Fibroblast of lung (primary cell): ENCODE measurements at regions not wholly inside any gene's neighbourhood (a gene's known extent, or its start where the extent isn't known, plus 50 kb on each side); places are given as distances from the start of the nearest gene placed in this dataset.

Experiments
- DNase-seq, 2 donors: peaks; one replicate each; pipeline versions ENCODE4 v3.0.0 to v3.0.0-alpha.2; 2010; ENCODE audit warnings: low read depth in 2 of 2
- H2AFZ ChIP-seq: 2 replicates; pipeline ENCODE4 v1.5.1; 2012; ENCODE audit warnings: low read length, control low read depth, inconsistent platforms
- H3K27ac ChIP-seq: 2 replicates; pipeline ENCODE4 v1.5.1; 2011; ENCODE audit warnings: low read length, control low read depth; ENCODE audit not compliant: insufficient read depth
- H3K27me3 ChIP-seq: 2 replicates; pipeline ENCODE4 v1.5.1; 2011; ENCODE audit warnings: mild to moderate bottlenecking, low read length; ENCODE audit not compliant: control insufficient read depth, insufficient read depth
- H3K36me3 ChIP-seq: 2 replicates; pipeline ENCODE4 v1.5.1; 2011; ENCODE audit warnings: low read length; ENCODE audit not compliant: control insufficient read depth, insufficient read depth
- H3K4me1 ChIP-seq: 2 replicates; pipeline ENCODE4 v1.5.1; 2011; ENCODE audit warnings: low read length; ENCODE audit not compliant: control insufficient read depth, insufficient read depth; ENCODE audit errors: extremely low read depth
- H3K4me2 ChIP-seq: 2 replicates; pipeline ENCODE4 v1.5.1; 2011; ENCODE audit warnings: low read length, control low read depth; ENCODE audit not compliant: insufficient read depth; ENCODE audit errors: extremely low read depth
- H3K4me3 ChIP-seq, 4 experiments: fragments of 200-600 bp in 1 of 4; sonication (generic) in 1 of 4; replicated peaks in 1 of 4; 2 replicates each; pipeline ENCODE4 v1.5.1; 2011 to 2016; ENCODE audit warnings: low read length in 4 of 4, low read depth in 3 of 4, mild to moderate bottlenecking in 3 of 4, control low read depth in 2 of 4, inconsistent platforms in 1 of 4, mixed read lengths in 1 of 4; ENCODE audit not compliant: insufficient read depth in 1 of 4; ENCODE audit errors: control extremely low read depth in 1 of 4
- H3K79me2 ChIP-seq: 2 replicates; pipeline ENCODE4 v1.5.1; 2012; ENCODE audit warnings: mild to moderate bottlenecking, low read length, inconsistent platforms; ENCODE audit not compliant: control insufficient read depth, insufficient read depth
- H3K9ac ChIP-seq: 2 replicates; pipeline ENCODE4 v1.5.1; 2011; ENCODE audit warnings: mild to moderate bottlenecking, low read length, control low read depth; ENCODE audit not compliant: insufficient read depth
- H3K9me3 ChIP-seq: 2 replicates; pipeline ENCODE4 v1.5.1; 2012; ENCODE audit warnings: low read depth, low read length; ENCODE audit not compliant: control insufficient read depth, insufficient read depth
- H4K20me1 ChIP-seq: 2 replicates; pipeline ENCODE4 v1.5.1; 2011; ENCODE audit warnings: low read length; ENCODE audit not compliant: control insufficient read depth, insufficient read depth; ENCODE audit errors: extremely low read depth
- EZH2 ChIP-seq: IDR thresholded peaks from 2 replicates; pipeline ENCODE4 v1.5.1; 2012; ENCODE audit warnings: low read length, control low read depth, mild to moderate bottlenecking; ENCODE audit errors: missing control alignments
- TF ChIP-seq, protein P1 (sequence below), 2 donors: IDR thresholded peaks in 1 of 2; conservative IDR thresholded peaks in 1 of 2; 1 replicate in 1 of 2; 2 replicates in 1 of 2; pipeline ENCODE4 v1.5.1; 2011 to 2012; ENCODE audit warnings: low read length in 2 of 2, control low read depth in 1 of 2, inconsistent platforms in 1 of 2, low read depth in 1 of 2, mild to moderate bottlenecking in 1 of 2

- H3K36me3 ChIP-seq: no peaks in the 10 kb centered on the region
- no peak overlapping the region for H3K9ac ChIP-seq
- no peak overlapping the region for H3K4me3 ChIP-seq
- no peaks in the 10 kb centered on the region for H3K27me3 ChIP-seq
- TF ChIP-seq, protein P1, sequence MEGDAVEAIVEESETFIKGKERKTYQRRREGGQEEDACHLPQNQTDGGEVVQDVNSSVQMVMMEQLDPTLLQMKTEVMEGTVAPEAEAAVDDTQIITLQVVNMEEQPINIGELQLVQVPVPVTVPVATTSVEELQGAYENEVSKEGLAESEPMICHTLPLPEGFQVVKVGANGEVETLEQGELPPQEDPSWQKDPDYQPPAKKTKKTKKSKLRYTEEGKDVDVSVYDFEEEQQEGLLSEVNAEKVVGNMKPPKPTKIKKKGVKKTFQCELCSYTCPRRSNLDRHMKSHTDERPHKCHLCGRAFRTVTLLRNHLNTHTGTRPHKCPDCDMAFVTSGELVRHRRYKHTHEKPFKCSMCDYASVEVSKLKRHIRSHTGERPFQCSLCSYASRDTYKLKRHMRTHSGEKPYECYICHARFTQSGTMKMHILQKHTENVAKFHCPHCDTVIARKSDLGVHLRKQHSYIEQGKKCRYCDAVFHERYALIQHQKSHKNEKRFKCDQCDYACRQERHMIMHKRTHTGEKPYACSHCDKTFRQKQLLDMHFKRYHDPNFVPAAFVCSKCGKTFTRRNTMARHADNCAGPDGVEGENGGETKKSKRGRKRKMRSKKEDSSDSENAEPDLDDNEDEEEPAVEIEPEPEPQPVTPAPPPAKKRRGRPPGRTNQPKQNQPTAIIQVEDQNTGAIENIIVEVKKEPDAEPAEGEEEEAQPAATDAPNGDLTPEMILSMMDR (conservative IDR thresholded peaks at IDR 0.05 in 1 of 2, IDR thresholded peaks at IDR 0.05 in 1 of 2; ENCODE audit: low read depth in 1 of 2, low read length in 2 of 2): no peak
- no peak for TF ChIP-seq EZH2
- H4K20me1 ChIP-seq: no peaks in the 10 kb centered on the region
- no peak overlapping the region for H3K27ac ChIP-seq
- no peaks in the 10 kb centered on the region for H3K79me2 ChIP-seq
- no peak for DNase-seq
- H3K9me3 ChIP-seq: no peaks in the 10 kb centered on the region
- no peaks in the 10 kb centered on the region for H3K4me1 ChIP-seq
- no peak overlapping the region for H2AFZ ChIP-seq
- H3K4me2 ChIP-seq: no peak overlapping the region
These were observed 138.2 kb downstream of the CYLD start for GRCh38 chr16:50879873-50880695.

DNA sequence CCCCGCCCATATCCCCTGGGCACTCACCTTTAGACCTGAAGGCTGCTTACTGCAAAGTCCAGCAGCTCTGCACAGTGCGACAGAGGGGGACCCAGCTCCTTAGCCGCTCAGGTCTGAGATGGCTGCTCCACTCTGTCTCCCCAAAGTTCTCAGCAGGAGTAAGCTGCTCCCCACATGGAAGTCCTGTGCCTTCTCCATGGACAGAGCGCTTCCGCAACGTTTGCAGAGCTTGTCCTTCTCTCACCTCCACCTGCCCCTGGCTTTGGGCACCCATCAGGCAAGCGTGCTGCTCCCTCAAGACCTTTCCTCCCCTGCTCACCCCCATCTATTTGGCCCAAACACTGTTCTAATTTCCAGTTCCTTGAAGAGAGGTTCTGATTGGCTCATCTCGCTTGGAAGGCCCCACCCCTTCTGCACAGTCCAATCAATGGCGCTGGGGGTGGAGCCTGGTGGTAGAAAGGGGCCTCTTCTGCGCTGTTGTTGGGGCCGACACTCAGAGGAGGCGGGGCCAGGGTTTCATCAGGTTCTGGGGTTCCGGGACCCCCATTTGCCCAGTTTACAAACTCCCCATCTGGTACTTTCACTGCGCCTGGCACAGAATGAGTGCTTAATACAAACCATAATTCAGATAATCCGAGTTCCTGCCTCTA lies 137.2 kb downstream of the CYLD start:
- Histone ChIP-seq H3K27me3 (no peaks in the 10 kb centered on the region), H2AFZ (no peak overlapping the region), H3K79me2 (no peaks in the 10 kb centered on the region), H3K9me3 (no peaks in the 10 kb centered on the region), H3K4me1 (no peaks in the 10 kb centered on the region), H3K4me3 (no peak overlapping the region), H3K36me3 (no peaks in the 10 kb centered on the region), H4K20me1 (no peaks in the 10 kb centered on the region), H3K27ac (no peak overlapping the region), H3K4me2 (no peak overlapping the region), H3K9ac (no peak overlapping the region)
- no peak for DNase-seq
- TF ChIP-seq, protein P1 (conservative IDR thresholded peaks at IDR 0.05 in 1 of 2, IDR thresholded peaks at IDR 0.05 in 1 of 2; ENCODE audit: low read depth in 1 of 2, low read length in 2 of 2): no peak
- no peak for TF ChIP-seq EZH2

DNA sequence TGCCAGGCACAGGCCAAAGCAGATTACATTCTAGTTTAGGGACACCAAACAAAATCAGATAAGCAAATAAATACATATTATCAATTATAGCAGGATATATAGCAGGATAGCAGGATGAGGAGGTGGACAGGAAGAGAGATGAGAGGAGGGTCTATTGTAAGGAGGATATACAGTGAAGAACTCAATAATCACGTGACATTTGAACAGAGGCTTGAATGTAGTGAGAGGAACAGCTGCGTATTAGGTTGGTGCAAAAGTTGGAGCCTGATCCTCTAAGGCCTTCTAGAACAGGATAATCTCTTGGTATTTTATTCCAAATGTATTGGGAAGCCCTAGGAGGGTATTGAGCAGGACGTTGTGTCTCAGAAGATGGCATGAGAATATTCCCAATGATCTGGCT lies 136.7 kb downstream of the CYLD start:
- no peaks in the 10 kb centered on the region for H3K79me2 ChIP-seq

More for the DNA sequence above, 136.7 kb downstream of the CYLD start:
- Histone ChIP-seq H3K36me3 (no peaks in the 10 kb centered on the region), H3K9me3 (no peaks in the 10 kb centered on the region), H3K4me2 (no peak overlapping the region), H3K4me3 (no peak overlapping the region), H3K27ac (no peak overlapping the region), H4K20me1 (no peaks in the 10 kb centered on the region), H3K27me3 (no peaks in the 10 kb centered on the region), H2AFZ (no peak overlapping the region), H3K4me1 (no peaks in the 10 kb centered on the region), H3K9ac (no peak overlapping the region)
- TF ChIP-seq, protein P1 (conservative IDR thresholded peaks at IDR 0.05 in 1 of 2, IDR thresholded peaks at IDR 0.05 in 1 of 2; ENCODE audit: low read depth in 1 of 2, low read length in 2 of 2): no peak
- TF ChIP-seq EZH2: no peak
- DNase-seq: no peak
